NT2/D1 (cell line): ENCODE measurements at regions not wholly inside any gene's neighbourhood (a gene's known extent, or its start where the extent isn't known, plus 50 kb on each side); places are given as distances from the start of the nearest gene placed in this dataset.

Experiments
- DNase-seq: peaks from one replicate; pipeline ENCODE4 v3.0.0-alpha.2; 2011; ENCODE audit warnings: low read depth, low spot score
- H3K27me3 ChIP-seq: 2 replicates; pipeline ENCODE4 v1.6.0; 2011; ENCODE audit warnings: mild to moderate bottlenecking; ENCODE audit not compliant: insufficient read length, insufficient read depth
- H3K36me3 ChIP-seq: 2 replicates; pipeline ENCODE4 v1.6.1; 2011; ENCODE audit warnings: mild to moderate bottlenecking, low read length, mixed read lengths; ENCODE audit not compliant: insufficient read depth, insufficient read length
- H3K4me1 ChIP-seq: 2 replicates; pipeline ENCODE4 v1.5.1; 2011; ENCODE audit not compliant: insufficient read depth, insufficient read length
- H3K4me3 ChIP-seq: 2 replicates; pipeline ENCODE4 v1.5.1; 2011; ENCODE audit warnings: low read depth; ENCODE audit not compliant: insufficient read length
- H3K9ac ChIP-seq: 2 replicates; pipeline ENCODE4 v1.6.0; 2011; ENCODE audit warnings: low read depth; ENCODE audit not compliant: insufficient read length
- H3K9me3 ChIP-seq: 2 replicates; pipeline ENCODE4 v1.5.1; 2011; ENCODE audit warnings: mild to moderate bottlenecking, low read length; ENCODE audit not compliant: insufficient read depth
- SUZ12 ChIP-seq: IDR thresholded peaks from 2 replicates; pipeline ENCODE4 v1.6.1; 2011; ENCODE audit not compliant: insufficient read length, insufficient read depth; ENCODE audit errors: extremely low read depth
- YY1 ChIP-seq: IDR thresholded peaks from 2 replicates; pipeline ENCODE4 v1.6.1; 2011; ENCODE audit not compliant: insufficient read length, insufficient read depth
- ZNF274 ChIP-seq: IDR thresholded peaks from 2 replicates; pipeline ENCODE4 v1.6.1; 2011; ENCODE audit warnings: mild to moderate bottlenecking, low read depth, low read length

DNA sequence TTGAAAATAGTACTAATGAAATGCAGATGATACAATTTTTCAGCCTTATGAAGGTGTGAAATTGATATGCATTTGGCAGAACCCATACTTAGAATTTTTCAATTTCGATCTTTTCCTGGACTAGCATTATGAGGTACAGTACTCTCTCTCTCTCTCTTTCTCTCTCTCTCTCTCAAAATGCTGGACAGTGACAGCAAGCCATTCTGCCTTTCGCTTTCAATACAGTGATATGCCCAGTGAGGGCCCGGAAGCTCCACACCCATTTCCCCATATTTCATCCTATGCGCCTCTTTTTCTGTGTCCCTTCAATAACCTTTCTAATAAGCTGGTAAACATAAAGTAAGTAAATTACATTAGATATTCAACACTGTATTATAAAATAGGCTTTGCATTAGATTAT lies 595.0 kb upstream of the UBE2E2 start:
- Histone ChIP-seq H3K9ac (no peak overlapping the region), H3K9me3 (no peaks in the 10 kb centered on the region), H3K4me1 (no peaks in the 10 kb centered on the region), H3K36me3 (no peaks in the 10 kb centered on the region), H3K4me3 (no peak overlapping the region), H3K27me3 (no peaks in the 10 kb centered on the region)
- no peak for TF ChIP-seq ZNF274
- no peak for TF ChIP-seq YY1
- DNase-seq, result no peak

DNA sequence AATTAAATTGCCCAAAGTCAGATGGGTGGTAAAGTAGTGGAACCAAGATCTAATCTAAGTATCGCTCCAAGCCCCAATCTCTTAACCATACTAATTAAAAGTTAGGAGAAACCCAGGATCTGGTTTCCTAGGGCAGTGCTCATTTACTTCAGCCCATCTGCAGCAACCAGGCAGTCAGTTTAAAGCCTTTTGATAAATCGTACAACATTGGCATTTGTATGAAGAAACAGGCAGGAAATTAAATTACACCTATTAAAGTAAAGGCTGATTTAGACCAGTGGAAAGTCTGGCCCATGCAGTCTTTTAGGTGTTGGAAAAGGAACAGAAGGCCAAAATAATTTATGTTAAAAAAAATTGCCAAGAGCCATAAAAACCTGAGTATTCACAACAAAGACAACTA lies 594.4 kb upstream of the UBE2E2 start:
- no peaks in the 10 kb centered on the region for H3K36me3 ChIP-seq
- no peaks in the 10 kb centered on the region for H3K27me3 ChIP-seq
- TF ChIP-seq ZNF274 (no peak), YY1 (no peak), SUZ12 (no peak)
- H3K4me3 ChIP-seq, result no peak overlapping the region
- H3K4me1 ChIP-seq, result no peaks in the 10 kb centered on the region
- H3K9me3 ChIP-seq, result no peaks in the 10 kb centered on the region
- DNase-seq, result no peak
- H3K9ac ChIP-seq, result no peak overlapping the region

DNA sequence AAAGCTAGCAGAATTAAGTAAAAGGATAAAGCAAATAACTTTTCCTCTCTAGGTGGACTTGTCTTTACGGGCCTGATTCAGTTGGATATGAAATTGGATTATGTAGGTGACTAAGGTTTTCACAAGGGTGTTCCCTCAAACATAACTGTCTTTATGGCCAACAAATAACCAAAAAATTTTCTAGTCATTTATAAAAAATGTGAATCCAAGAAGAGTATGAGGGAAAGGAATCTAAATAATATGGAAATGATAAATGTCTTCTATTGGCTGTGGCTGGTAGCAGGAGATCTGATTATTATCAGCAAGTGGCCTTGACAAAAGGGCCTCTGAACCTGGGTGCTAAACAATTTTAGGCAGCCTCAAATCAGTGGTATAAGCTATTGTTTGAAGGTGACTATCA lies 594.0 kb upstream of the UBE2E2 start:
- Histone ChIP-seq H3K4me3 (no peak overlapping the region), H3K27me3 (no peaks in the 10 kb centered on the region), H3K9ac (no peak overlapping the region), H3K4me1 (no peaks in the 10 kb centered on the region), H3K9me3 (no peaks in the 10 kb centered on the region), H3K36me3 (no peaks in the 10 kb centered on the region)
- DNase-seq, result no peak
- TF ChIP-seq SUZ12, result no peak
- no peak for TF ChIP-seq YY1
- TF ChIP-seq ZNF274, result no peak

DNA sequence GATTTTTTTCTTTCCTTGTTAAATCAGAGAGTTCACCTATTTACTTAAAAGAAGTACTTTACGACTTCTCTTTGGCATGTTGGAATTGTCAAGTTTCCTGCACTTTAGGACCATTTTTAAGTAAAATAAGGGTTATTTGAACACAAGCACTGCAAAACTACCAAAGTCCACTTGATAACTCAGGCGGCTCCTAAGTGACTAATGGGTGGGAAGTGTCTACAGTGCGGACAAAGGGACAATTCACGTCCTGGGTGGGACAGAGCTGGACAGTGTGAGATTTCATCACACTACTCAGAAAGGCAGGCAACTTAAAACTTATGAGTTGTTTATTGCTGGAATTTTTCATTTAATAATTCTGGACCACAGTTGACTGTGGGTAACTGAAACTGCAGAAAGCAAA lies 590.2 kb upstream of the UBE2E2 start:
- no peak overlapping the region for H3K9ac ChIP-seq
- no peaks in the 10 kb centered on the region for H3K36me3 ChIP-seq
- no peaks in the 10 kb centered on the region for H3K9me3 ChIP-seq
- no peak for DNase-seq
- H3K4me1 ChIP-seq, result no peaks in the 10 kb centered on the region
- no peaks in the 10 kb centered on the region for H3K27me3 ChIP-seq
- H3K4me3 ChIP-seq, result no peak overlapping the region
- no peak for TF ChIP-seq ZNF274
- TF ChIP-seq YY1, result no peak

DNA sequence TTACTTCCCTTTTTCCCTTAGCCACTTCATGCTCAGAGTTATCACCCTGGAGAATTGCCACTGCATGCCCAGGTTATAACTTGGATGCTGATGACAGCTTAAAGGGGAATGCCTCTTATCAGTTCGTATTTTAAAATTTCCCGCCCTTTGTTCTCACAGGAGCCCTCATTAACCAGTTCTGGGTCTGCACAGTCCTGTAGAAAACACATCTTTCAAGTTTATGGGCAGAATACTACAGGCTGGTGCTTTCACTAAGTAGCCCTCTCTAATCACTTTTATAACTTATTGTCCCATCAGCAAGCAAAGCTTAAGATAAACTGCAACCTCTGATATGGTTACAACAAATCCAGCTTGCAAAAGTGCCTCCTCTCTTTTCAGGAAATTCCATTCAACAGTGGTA lies 587.3 kb upstream of the UBE2E2 start:
- no peaks in the 10 kb centered on the region for H3K27me3 ChIP-seq
- H3K9me3 ChIP-seq, result no peaks in the 10 kb centered on the region
- H3K9ac ChIP-seq, result no peak overlapping the region
- H3K4me3 ChIP-seq, result no peak overlapping the region
- TF ChIP-seq SUZ12 (no peak), YY1 (no peak), ZNF274 (no peak)
- H3K4me1 ChIP-seq, result no peaks in the 10 kb centered on the region
- DNase-seq, result no peak
- no peaks in the 10 kb centered on the region for H3K36me3 ChIP-seq

DNA sequence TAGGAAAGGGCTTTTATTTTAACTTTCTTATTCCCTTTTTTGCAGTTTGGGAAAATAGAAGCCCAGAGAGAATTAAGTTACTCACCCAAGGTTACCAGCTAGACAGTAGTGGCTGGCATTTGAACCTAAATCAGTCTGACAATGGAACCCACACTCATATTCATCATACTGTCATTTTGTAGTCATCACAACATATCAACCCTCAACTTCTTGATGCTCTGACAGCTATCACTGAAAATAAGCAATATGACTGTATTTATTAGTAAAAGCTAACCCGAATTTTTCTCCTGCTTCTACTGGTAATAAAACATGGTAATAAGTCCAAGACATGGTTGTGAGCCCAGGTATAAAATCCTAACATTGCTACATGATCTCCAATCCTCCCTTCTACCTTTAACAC lies 585.8 kb upstream of the UBE2E2 start:
- no peaks in the 10 kb centered on the region for H3K4me1 ChIP-seq
- H3K4me3 ChIP-seq, result no peak overlapping the region
- H3K9ac ChIP-seq, result no peak overlapping the region
- no peak for DNase-seq
- no peaks in the 10 kb centered on the region for H3K9me3 ChIP-seq
- no peak for TF ChIP-seq ZNF274
- no peak for TF ChIP-seq SUZ12
- no peak for TF ChIP-seq YY1
- H3K27me3 ChIP-seq, result no peaks in the 10 kb centered on the region
- no peaks in the 10 kb centered on the region for H3K36me3 ChIP-seq

DNA sequence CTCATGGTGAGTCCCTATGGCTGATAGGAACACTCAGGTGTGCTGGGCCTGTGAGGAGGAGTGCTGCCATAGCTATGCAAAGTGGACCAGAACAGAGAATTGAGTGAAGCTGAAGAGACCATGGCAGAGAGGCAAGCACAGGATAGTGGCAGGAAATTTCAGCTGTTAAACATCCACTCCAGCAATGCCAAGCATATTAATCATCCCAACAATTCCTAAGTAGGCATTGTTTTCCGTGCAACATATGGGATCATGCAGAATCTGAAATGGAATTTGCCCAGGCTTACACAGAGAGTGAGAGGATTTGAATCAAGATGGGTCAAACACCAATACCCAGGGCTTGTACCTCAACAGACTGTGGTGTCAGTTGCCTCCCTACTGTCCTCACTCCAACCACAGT lies 582.6 kb upstream of the UBE2E2 start:
- H3K27me3 ChIP-seq, result no peaks in the 10 kb centered on the region
- no peaks in the 10 kb centered on the region for H3K36me3 ChIP-seq
- TF ChIP-seq SUZ12 (no peak), YY1 (no peak), ZNF274 (no peak)
- no peak overlapping the region for H3K9ac ChIP-seq
- no peak overlapping the region for H3K4me3 ChIP-seq
- no peak for DNase-seq
- H3K9me3 ChIP-seq, result no peaks in the 10 kb centered on the region
- H3K4me1 ChIP-seq, result no peaks in the 10 kb centered on the region

DNA sequence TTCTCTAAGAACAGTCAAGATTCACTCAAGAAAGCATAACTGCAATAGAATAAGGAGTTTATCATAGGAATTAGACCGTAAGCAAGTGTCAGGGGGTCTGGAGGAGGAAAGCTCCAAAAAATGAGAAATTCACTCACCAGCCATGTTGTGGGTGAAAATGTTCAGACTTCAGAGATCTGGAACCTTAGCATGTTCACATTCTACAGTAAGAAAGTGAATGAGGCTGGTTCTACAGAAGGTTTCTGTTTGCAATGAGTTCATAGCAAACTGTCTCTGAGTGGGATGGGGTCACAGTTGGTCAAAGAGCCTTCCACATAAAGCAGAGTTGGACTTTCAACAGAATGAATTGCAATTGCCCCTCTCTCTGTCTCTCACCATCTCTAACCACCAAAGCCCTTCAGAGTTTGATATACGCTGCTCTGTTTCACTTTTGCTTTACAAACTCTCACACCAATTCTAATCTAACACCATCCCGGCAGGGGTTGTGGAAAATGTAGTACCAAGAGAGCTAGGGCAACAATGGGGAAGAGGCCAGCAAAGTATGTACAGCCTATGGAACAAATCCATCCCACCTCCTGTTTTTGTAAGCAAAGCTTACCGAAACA lies 581.8 kb upstream of the UBE2E2 start:
- TF ChIP-seq SUZ12 (no peak), ZNF274 (no peak), YY1 (no peak)
- Histone ChIP-seq H3K4me1 (no peaks in the 10 kb centered on the region), H3K27me3 (no peaks in the 10 kb centered on the region), H3K9ac (no peak overlapping the region), H3K4me3 (no peak overlapping the region), H3K9me3 (no peaks in the 10 kb centered on the region), H3K36me3 (no peaks in the 10 kb centered on the region)
- DNase-seq, result no peak
